ENCODE measurements at regions not wholly inside any gene's neighbourhood (a gene's known extent, or its start where the extent isn't known, plus 50 kb on each side); places are given as distances from the start of the nearest gene placed in this dataset.

DNA sequence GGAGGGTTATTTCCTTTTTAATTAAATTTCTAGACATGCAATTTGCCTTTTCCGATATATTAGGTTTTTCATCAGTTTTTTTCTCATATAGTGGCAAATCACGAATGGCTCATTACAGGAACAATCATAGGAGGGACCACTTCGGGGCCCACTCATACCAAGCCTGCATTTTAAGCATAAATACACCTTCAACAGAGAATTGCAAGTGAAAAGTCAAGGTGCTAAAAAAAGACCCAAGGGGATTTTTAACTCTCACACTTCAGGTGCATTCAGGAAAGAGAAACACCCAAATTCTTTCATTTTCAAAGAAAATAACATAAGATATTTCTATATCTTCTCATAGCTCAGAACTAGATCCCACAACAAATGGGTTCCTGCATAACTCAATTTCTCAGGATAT lies 979.6 kb upstream of the NR2F2 start:
- DNase-seq (ENCODE audit: extremely low read depth in 1 of 2, low read depth in 1 of 2), result no peak

DNA sequence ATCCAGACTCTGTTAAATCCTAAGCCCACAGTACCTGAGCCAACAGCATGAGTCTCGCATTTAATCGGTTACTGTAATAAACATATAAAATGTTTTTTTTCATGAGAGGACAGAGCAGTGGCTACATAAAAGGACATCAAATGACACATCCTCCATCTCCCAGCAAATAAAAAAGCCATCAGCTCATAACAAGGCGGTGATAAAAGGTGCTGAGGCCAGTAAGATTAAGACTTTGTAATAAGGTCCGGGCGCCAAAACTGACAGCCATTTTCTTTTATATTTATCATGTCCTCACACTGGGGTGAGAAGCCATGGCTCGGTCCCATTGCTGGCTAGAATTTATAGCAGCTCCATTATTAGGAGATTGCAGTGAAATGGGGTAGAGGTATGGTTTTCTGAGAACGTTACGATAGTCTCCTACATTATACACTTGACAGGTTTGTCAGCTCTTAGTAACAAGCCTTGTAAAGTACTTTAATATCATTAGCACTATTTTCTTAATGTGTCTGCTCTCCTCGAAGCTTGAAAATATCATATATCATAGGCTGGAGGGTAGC lies 977.8 kb upstream of the NR2F2 start:
- no peak for DNase-seq (ENCODE audit: extremely low read depth in 1 of 2, low read depth in 1 of 2)

DNA sequence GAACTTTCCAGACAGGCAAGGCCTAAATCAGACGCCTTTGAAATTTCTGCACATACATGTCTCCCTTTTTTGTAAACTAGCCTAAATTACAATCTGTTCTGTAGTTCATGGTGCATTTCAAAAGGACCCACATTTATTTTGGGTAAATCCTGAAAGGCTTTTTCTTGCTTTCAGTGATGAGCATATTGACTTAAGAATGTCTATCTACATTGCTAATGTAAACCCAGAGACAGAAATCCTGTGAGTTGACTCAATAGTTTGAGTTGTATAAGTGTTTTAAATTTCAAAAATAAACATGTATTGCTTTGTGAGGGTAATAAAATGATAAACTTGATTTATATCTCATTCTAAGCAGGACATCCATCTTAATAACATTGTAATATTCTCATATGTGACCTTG lies 977.0 kb upstream of the NR2F2 start:
- DNase-seq (ENCODE audit: extremely low read depth in 1 of 2, low read depth in 1 of 2), result no peak

DNA sequence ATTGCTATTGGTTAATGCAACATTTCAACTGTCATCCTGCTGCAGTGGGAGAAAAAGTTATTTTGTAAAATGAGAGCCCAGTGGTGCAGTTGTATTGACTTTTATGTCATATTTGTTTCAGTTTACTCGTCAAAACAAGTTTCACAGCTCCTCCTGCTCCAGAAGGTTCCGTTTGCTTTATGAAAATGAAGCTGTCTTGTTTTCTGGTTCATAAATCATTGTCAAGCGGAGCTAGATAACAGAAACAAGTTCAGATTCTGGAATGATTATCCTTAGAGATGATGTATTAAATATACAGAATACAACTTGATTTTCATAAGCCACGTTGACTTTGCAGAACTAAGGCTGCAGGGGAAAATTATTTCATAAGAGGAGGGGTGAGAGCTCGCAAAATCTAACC lies 970.5 kb upstream of the NR2F2 start:
- no peak for DNase-seq (ENCODE audit: extremely low read depth in 1 of 2, low read depth in 1 of 2)

DNA sequence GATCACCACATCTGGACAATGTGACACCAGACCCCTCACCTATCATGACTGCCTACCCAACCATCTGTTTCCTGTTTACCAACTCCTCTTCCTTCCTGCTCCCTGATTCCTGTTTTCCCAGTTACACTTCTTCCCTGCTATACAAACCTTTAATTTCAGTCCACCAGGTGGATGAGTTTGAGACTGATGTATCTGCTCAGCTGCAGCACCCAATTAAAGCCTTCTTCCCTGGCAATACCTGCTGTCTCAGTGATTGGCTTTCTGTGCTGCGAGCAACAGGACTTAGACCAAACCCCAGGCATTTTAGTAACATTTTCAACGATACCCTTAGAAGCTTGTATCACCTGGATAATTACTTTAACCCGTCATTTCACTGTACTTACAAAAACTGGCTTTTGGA lies 968.2 kb upstream of the NR2F2 start:
- DNase-seq (ENCODE audit: extremely low read depth in 1 of 2, low read depth in 1 of 2), result no peak

DNA sequence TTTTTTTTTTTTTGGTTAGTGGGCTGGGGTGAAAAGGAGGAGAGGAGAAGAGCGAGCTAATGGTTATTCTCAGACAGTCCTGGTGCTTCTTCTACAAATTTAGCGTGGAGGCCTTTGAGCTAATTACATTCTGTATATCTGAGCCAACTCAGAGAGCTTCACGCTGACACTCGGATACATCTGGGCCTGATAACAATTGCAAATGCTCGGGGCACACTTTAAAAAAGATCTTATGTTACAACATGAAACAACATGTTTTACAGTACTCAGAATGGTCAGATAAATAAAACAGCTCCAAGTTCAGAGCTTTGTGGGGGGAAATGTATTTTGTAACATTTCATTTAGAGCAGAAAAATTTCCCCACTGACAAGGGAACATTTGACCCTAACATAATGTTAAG lies 966.9 kb upstream of the NR2F2 start:
- no peak for DNase-seq (ENCODE audit: extremely low read depth in 1 of 2, low read depth in 1 of 2)

DNA sequence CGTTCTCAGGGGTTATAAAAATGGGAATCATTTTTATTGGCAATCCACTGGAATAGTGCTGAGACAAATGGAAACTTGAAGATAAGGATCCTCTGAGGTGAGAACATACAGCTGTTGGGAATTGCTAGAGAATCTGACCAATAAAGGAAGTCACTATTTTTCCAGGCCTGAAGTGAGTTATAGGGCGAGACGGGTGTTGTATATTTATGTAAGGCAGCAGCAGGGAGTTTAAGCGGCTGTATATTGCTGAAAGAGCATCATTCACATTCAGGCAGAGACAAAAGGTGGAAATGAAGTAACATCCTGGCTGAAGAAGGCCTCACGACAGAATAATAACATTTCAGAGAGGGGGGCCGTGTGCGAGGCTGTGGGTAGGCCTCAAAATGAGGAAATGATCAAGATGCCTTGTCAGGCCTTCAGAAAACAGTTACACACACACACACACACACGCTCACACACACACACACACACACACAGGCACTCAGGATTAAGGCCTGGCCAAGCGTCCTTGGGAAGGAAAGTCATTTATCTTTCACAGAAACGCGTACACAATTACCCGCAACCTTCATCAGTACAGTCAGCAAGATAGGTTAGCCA lies 964.9 kb upstream of the NR2F2 start:
- no peak for DNase-seq (ENCODE audit: extremely low read depth in 1 of 2, low read depth in 1 of 2)

DNA sequence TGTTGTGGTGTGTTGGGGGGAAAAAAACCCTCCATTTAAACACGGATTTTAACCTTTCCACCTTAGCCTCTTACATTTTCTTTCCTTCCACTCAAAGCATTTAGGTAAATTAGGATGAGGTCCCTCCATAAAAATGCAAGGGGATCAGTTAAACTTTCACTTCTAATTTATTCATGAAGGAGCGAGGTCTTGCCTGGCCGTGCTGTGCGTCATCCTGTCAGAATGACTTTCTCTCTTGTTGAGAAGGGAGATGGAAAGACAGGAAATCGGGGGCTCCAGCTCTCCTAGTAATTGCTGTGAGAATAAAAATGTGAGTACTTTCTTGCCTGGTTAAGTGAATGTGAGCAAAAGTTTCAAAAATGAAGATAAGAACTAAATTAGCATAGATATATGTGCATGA lies 962.3 kb upstream of the NR2F2 start:
- no peak for DNase-seq (ENCODE audit: extremely low read depth in 1 of 2, low read depth in 1 of 2)

DNA sequence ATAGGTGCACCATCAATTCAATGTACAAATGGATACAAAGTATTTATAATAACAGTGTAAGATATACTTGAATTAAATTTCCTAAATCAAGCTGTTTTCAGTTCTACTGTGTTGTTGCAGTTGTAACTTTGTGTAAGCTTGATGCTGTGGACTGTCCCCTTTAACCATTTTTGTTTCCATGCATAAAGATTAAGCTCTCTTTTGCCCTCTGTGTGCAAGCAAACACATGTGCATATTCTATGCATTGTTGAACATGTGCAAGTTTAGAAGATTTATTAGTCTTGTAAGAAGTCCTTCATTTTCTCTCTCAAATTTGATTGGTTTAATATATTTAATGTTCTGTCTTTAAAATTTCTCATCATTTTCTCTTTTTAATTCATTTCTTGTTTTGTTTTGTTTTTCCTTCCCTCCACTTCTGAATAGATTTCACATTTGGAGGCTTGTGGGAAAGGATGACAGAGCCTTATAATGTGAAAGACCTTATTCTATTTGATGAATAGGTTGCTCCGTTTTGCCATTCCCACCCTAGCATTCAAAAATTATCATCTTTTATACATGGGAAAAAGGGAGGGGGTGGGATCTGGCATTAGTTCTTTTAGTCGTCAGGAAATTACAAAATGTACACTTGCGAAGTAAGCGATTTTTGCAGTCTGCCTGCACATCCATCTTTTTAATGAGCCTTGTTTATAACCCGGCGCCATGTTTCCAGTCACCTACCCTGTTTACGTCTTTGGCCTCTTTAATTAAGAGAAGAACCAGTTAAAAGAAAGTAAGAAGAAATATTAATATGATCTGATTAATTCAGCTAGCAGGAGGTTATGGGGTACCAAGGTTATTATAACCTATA lies 961.5 kb upstream of the NR2F2 start:
- DNase-seq (ENCODE audit: extremely low read depth in 1 of 2, low read depth in 1 of 2), result no peak

DNA sequence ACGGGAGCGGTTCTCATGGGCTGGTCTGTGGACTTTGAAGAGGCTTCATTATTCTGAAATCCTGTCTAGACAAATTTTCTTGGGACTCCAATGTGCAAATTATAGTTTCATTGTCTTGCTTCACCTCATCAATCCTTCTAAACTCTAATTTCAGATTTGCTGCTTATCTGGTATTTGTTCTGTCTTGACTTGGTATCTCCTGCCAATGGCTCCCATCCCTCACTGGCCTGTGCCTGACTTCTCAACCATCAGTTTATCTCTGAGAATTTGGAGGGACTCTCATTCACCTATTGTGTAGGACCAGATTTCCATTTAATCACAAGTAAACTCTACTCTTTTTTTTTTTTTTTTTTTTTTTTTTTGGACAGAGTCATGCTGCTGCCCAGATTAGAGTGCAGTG lies 960.2 kb upstream of the NR2F2 start:
- no peak for DNase-seq (ENCODE audit: extremely low read depth in 1 of 2, low read depth in 1 of 2)

DNA sequence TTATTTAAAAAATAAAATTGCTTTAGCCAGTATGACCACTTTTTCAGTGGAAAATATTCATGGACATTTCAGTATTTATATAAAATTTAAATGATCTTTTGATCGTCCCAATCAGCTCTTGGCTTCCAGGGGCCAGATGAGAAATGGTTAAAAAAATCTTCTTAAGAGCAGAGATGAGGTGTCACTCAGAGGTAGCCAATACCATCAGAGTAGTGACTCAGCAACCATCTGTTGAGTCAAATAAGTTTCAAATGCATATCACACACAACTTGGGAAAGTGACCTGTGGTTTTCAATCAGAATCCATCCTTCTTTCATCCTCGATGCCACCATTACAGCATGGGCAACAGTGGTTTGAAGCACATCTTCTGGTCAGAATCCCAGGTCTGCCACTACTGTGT lies 958.8 kb upstream of the NR2F2 start:
- DNase-seq (ENCODE audit: extremely low read depth in 1 of 2, low read depth in 1 of 2), result no peak

DNA sequence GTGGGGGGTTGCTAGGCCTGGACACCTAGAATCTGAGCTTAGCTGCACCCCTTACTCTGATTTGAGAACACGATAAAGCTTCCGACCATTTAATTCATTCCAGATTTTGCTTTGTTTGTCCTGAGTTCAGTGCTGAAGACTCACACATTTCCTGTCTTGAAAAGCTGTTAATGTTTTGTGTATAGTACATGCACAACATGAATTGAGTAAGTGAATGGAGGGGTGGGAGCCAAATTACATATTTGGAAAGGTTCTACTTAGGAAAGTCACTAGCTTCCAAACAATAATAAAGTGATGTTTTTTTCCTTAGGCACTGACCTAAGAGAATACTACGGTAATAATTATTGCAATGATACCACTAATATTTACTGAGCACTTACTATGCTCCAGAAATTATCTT lies 955.2 kb upstream of the NR2F2 start:
- no peak for DNase-seq (ENCODE audit: extremely low read depth in 1 of 2, low read depth in 1 of 2)

DNA sequence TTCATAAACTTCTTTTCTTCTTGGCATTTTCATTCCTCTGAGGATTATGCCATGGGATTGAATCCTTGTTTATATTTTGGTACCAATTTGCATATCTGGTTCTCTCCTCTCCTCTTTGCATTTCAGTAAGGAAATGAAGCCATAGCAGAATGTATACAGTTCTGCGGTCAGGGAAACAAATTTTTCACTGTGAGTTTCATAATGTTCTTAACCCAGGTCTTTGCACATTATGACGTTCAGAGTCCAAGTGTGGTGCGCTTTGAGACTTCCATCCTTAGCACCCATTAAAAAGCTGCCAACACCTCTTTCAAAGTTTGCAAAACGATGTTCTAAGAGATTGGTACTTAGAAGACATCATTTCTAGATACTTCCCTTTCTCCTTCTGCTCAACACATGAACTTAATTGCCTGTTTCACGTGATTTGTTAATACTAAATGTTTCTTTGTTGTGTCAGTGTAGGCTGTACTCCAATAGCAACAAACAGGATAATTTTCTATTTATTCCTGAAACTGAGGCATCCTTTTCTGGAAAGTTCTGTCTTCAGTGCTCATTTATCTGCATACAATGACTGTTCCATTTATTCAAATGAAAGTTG lies 953.1 kb upstream of the NR2F2 start:
- DNase-seq (ENCODE audit: extremely low read depth in 1 of 2, low read depth in 1 of 2), result no peak

DNA sequence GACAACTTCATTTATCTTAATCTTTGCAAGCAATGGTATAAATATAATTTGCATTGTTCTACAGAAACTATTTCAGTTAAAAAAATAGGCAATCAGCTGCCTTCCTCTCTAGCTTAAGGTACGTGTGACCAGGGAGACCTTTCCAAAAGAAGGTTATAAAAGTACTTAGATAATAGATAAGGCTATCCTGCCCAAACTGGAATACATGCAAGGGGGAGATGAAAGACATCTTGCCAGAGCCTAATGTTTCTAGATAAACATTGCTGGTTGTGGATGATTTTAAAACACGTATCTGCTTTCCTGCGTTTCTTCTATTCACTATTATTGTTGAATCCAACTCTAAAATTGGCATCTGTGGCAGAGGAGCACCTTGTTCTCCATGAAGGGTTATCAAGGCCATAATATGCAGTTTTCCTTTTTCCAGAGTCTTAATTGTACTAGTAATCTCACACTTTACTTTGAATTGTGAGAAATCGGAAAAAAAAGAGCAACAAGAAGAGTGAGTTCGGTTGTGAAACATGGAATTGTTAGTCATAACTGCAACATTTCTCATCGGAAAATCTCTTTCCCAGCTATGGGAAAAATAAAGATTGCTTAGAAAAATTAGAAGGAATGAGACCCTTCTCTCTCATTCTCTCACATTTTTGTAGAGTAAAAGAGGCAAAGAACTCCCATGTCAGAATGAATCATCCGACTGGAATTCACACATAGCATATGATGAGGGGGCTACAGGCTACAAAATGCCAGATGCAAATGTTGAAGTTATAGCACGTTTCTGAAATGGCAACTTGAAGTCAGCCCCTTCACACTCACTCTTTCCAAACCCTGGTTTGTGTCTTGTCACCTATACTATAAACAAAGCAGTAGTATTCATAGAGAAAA lies 936.1 kb upstream of the NR2F2 start:
- no peak for DNase-seq (ENCODE audit: extremely low read depth in 1 of 2, low read depth in 1 of 2)

DNA sequence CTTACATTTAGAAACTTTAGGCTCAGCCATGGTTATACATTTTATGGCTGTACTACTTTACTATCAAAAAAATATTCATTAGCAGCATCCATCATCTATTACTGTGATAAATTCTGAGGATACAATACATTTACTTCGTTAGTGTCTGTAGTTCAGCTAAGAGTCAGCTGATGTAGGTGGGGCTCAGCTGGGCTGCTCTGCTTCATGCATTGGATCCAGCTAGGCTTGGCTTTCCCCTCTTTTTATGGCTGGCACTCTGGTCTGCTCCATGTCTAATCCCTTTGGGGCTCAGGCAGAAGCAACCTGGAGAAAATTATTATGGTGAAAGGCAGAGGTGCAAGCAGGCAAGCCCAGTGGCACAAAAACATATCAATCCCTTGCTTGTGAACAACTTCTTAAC lies 930.1 kb upstream of the NR2F2 start:
- no peak for DNase-seq (ENCODE audit: extremely low read depth in 1 of 2, low read depth in 1 of 2)

DNA sequence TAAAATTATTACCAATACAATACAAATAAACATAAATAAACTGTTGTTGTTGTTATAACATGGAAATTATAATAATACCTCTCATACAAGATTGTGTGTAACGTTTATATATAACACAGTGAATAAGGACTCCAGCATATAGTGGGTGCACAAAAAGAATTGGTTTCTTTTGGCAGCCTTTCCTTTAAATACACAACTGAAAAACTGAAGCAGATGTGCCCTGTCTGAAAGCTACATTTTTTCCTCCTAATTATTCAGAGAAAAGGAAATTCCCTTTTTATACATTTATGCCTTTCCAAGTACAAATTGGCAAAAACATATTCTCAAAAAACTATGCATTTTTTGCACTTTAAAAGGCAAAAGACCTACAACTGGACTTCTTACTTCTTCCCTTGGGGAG lies 928.9 kb upstream of the NR2F2 start:
- no peak for DNase-seq (ENCODE audit: extremely low read depth in 1 of 2, low read depth in 1 of 2)

DNA sequence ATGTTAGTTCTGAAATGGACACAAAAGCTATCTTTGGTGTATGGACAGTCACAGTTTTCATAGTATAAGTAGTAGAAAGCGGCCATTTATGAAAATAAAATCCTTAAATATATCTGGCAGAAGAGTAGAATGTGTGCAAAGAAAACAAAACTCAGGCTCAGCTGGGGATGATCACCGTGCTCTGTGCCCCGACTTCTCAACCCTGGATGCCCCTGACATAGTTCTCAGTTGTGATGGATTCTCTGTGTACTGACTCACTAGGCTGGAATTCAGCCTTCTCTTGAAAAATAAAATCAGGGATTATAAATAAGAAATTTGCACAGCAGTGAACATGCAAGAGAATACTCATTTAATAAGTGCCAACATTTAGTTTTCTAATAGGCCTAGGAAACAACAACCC lies 925.1 kb upstream of the NR2F2 start:
- no peak for DNase-seq (ENCODE audit: extremely low read depth in 1 of 2, low read depth in 1 of 2)

DNA sequence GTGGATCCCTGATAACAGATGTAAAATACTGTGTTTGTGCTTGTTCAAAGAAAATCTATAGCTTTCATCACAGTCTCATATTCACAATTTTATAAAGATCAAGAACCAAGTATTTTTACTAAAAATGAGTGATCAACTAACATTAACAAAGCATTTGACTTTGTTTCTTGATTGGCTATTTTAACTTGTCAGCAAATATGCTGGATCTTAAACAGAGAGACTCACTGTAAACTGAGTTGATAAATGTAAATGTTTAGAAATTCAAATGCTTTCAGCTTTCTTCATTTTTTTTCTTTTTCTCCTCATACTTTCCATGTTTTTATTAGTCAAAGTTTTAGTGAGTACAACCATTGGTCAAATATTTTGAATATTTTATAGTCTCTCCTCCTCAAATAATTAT lies 923.0 kb upstream of the NR2F2 start:
- DNase-seq (ENCODE audit: extremely low read depth in 1 of 2, low read depth in 1 of 2), result no peak

DNA sequence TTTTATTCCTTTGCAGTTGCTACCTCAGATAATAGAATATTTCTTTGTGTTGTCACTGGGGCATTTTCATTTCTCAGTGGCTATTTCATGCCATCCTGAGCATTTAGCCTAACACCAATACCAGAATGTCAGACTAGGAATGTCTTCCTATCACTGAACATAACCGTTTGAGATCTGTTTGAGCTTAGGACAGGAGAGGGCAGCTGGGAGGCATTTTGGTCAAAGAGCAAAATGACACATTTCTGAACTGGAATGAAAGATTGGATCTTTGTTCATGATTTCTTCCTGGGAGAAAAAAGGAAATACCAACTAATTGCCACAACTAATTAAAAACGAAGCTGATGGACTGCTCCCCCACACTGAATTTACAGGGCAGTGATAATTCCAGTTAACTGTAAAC lies 921.3 kb upstream of the NR2F2 start:
- DNase-seq (ENCODE audit: extremely low read depth in 1 of 2, low read depth in 1 of 2), result no peak

DNA sequence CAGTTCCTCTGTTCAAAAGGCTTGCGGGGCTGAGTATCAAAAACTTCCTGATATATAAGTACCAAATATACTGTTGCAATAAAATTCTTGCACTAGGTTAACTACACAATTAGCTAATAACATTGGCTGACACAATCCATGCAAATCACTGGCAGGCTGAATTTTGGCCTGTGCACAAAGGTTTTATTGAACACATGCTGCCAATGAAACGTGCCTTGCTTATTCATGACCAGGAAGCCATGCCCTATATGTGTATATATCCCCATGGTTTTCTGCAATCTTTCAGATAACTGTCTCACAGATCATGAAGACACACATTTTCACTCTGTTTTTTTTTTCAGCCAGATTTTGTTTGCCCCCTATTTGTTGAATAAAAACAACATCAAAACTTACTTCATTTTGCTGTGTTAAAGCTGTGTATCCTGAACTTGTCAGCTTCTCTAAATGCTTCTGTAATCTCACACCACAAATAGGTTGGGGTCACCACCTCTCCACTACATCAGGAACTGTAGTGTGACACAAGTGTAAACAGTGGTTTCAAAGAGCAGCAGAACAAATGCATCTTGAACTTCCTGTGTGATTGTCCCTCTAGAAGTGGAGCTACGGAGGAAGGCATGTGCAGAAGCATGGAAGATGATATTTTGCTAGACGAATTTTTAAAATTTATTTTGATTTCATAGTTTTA lies 920.7 kb upstream of the NR2F2 start:
- no peak for DNase-seq (ENCODE audit: extremely low read depth in 1 of 2, low read depth in 1 of 2)

DNA sequence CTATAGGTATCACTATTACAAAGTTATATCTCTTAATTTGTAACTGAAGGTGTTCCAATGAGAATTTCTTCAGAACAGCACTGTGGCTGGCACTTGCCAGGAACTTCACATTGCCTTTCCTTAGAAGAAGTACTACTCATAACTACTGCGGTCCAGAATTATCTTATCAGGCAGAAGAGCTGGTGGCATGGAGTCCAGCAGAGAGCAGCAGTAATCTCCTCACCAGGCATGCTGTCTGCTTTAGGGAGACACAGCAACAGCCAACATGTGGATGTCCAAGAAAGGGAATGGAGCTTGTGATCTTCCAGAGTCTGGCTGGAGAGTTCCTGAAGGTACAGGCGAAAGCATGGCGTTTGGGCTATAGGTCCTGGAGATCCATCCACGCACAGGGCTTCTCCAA lies 919.7 kb upstream of the NR2F2 start:
- no peak for DNase-seq (ENCODE audit: extremely low read depth in 1 of 2, low read depth in 1 of 2)

All from activated CD8-positive, alpha-beta memory T cell treated with anti-CD3 and anti-CD28 coated beads for 1 hour (primary cell).